ENCODE measurements at regions not wholly inside any gene's neighbourhood (a gene's known extent, or its start where the extent isn't known, plus 50 kb on each side); places are given as distances from the start of the nearest gene placed in this dataset.

- no TSS peak for BruUV-seq (replicated peaks)
- no peak for DNase-seq (ENCODE audit: low spot score)
- intact Hi-C loops (cut with micrococcal nuclease; ENCODE audit: unreplicated experiment), result no loop called here
- Histone ChIP-seq H3K9ac (ENCODE audit: insufficient read depth, low read depth, low read length) (no peak overlapping the region), H3K36me3 (replicated peaks in 1 of 2; ENCODE audit: control insufficient read depth in 1 of 2, insufficient read depth in 2 of 2, low read length in 2 of 2) (no peaks in the 10 kb centered on the region), H3K27ac (ENCODE audit: extremely low read length, insufficient read depth, low read length) (no peak overlapping the region), H3K4me1 (ENCODE audit: insufficient read depth, low read length) (no peaks in the 10 kb centered on the region), H3K4me3 (replicated peaks in 1 of 3; ENCODE audit: insufficient read depth in 1 of 3, low read depth in 2 of 3, low read length in 3 of 3) (no peak overlapping the region), H3K4me2 (ENCODE audit: low read depth, low read length) (no peak overlapping the region), H4K20me1 (ENCODE audit: insufficient read depth, low read length) (no peaks in the 10 kb centered on the region), H3K79me2 (ENCODE audit: insufficient read depth, low read length) (no peaks in the 10 kb centered on the region), H2AFZ (ENCODE audit: low read length) (no peak overlapping the region), H3K9me3 (ENCODE audit: low read length) (no peaks in the 10 kb centered on the region), H3K27me3 (ENCODE audit: control insufficient read depth in 1 of 2, insufficient read depth in 2 of 2, low read length in 2 of 2) (no peaks in the 10 kb centered on the region)
- ChIA-PET POLR2A (no interaction called here), CTCF (ENCODE audit: low intra/inter-chr PET ratio, low total read pairs) (no interaction called here)
- FAIRE-seq, result no peak
- ATAC-seq, result no peak
- TF ChIP-seq DNMT3B (CRISPR knock-in tag; conservative IDR thresholded peaks at IDR 0.05) (no peak), ZMYM3 (CRISPR knock-in tag; IDR thresholded peaks at IDR 0.05) (no peak), DMTF1 (CRISPR knock-in tag; IDR thresholded peaks at IDR 0.05) (no peak), YY1 (IDR thresholded peaks at IDR 0.05; ENCODE audit: insufficient read depth, insufficient replicate concordance, low read depth, low read length) (no peak), NCOR1 (IDR thresholded peaks at IDR 0.05; ENCODE audit: borderline replicate concordance, low read length) (no peak)
- TF ChIP-seq, protein P1, sequence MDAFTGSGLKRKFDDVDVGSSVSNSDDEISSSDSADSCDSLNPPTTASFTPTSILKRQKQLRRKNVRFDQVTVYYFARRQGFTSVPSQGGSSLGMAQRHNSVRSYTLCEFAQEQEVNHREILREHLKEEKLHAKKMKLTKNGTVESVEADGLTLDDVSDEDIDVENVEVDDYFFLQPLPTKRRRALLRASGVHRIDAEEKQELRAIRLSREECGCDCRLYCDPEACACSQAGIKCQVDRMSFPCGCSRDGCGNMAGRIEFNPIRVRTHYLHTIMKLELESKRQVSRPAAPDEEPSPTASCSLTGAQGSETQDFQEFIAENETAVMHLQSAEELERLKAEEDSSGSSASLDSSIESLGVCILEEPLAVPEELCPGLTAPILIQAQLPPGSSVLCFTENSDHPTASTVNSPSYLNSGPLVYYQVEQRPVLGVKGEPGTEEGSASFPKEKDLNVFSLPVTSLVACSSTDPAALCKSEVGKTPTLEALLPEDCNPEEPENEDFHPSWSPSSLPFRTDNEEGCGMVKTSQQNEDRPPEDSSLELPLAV (CRISPR knock-in tag; conservative IDR thresholded peaks at IDR 0.05; ENCODE audit: low read depth), result no peak
- TF ChIP-seq, protein P2, sequence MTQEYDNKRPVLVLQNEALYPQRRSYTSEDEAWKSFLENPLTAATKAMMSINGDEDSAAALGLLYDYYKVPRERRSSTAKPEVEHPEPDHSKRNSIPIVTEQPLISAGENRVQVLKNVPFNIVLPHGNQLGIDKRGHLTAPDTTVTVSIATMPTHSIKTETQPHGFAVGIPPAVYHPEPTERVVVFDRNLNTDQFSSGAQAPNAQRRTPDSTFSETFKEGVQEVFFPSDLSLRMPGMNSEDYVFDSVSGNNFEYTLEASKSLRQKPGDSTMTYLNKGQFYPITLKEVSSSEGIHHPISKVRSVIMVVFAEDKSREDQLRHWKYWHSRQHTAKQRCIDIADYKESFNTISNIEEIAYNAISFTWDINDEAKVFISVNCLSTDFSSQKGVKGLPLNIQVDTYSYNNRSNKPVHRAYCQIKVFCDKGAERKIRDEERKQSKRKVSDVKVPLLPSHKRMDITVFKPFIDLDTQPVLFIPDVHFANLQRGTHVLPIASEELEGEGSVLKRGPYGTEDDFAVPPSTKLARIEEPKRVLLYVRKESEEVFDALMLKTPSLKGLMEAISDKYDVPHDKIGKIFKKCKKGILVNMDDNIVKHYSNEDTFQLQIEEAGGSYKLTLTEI (CRISPR knock-in tag; conservative IDR thresholded peaks at IDR 0.05), result no peak
- in situ Hi-C loops (cut with HindIII; ENCODE audit: extremely low pct_ligation_motif_present, low pct_unique_long_range_greater_than_20kb), result no loop called here
These were observed 90.5 kb upstream of the VGLL2 start for GRCh38 chr6:117174835-117175360.

All from HepG2 (cell line).